H1 (cell line): ENCODE measurements at regions not wholly inside any gene's neighbourhood (a gene's known extent, or its start where the extent isn't known, plus 50 kb on each side); places are given as distances from the start of the nearest gene placed in this dataset.
A peak's percentile ranks its signal among the peaks of the same experiment; 100 is the strongest.

Experiments used
- CTCF ChIA-PET: fragments of 300-600 bp; sonication (Branson Sonifier 250); formaldehyde crosslinking; loops from one replicate; lab custom pipeline; 2021; ENCODE audit not compliant: partially characterized antibody; lab: Charles Lee
- POLR2A ChIA-PET: fragments of 300-600 bp; sonication (Branson Sonifier 250); formaldehyde crosslinking; loops from one replicate; lab custom pipeline; 2021; ENCODE audit warnings: inconsistent platforms; ENCODE audit not compliant: partially characterized antibody; lab: Charles Lee
- DNase-seq, 2 experiments: peaks; one replicate each; pipeline versions ENCODE4 v3.0.0 to v3.0.0-alpha.2; 2010 to 2022; ENCODE audit warnings: low spot score in 2 of 2, low read depth in 1 of 2, mixed read lengths in 1 of 2
- FAIRE-seq: peaks from 2 replicates; lab custom pipeline; 2011; peaks lifted over from hg19 to GRCh38; lab: Jason Lieb, UNC
- H2AFZ ChIP-seq: 2 replicates; pipeline ENCODE4 v1.8.1; 2012; ENCODE audit warnings: low read length, inconsistent platforms
- H2AK5ac ChIP-seq: 2 replicates; pipeline ENCODE4 v1.6.1; 2013; ENCODE audit warnings: low read depth, low read length
- H2BK120ac ChIP-seq: replicated peaks from 2 replicates; pipeline ENCODE3; 2013; ENCODE audit warnings: low read depth, low read length, inconsistent platforms
- H2BK12ac ChIP-seq: 2 replicates; pipeline ENCODE4 v1.6.1; 2013; ENCODE audit warnings: low read depth, low read length
- H2BK15ac ChIP-seq: 2 replicates; pipeline ENCODE4 v1.6.1; 2013; ENCODE audit warnings: low read length
- H2BK20ac ChIP-seq: 2 replicates; pipeline ENCODE4 v1.6.1; 2013; ENCODE audit warnings: low read length
- H2BK5ac ChIP-seq: 2 replicates; pipeline ENCODE4 v1.6.1; 2013; ENCODE audit warnings: low read depth, low read length
- H3K14ac ChIP-seq: 2 replicates; pipeline ENCODE4 v1.6.1; 2013; ENCODE audit warnings: inconsistent platforms; ENCODE audit not compliant: insufficient read length
- H3K18ac ChIP-seq: 2 replicates; pipeline ENCODE4 v1.6.1; 2013; ENCODE audit warnings: low read length; ENCODE audit errors: extremely low read depth
- H3K23ac ChIP-seq: 2 replicates; pipeline ENCODE4 v1.6.1; 2013; ENCODE audit warnings: inconsistent platforms; ENCODE audit not compliant: insufficient read length
- H3K23me2 ChIP-seq: 2 replicates; pipeline ENCODE4 v1.6.1; 2013; ENCODE audit warnings: low read depth, low read length
- H3K27ac ChIP-seq: 2 replicates; pipeline ENCODE4 v1.6.1; 2011; ENCODE audit warnings: low read depth, low read length, inconsistent platforms
- H3K27me3 ChIP-seq, 4 experiments: replicated peaks in 1 of 4; 1 replicate in 1 of 4; 2 replicates in 3 of 4; pipeline versions ENCODE4 v1.6.1 to v1.8.1; 2011 to 2013; ENCODE audit warnings: low read length in 3 of 4, mild to moderate bottlenecking in 3 of 4, inconsistent platforms in 2 of 4, mixed read lengths in 2 of 4, moderate library complexity in 1 of 4; ENCODE audit not compliant: control insufficient read depth in 3 of 4, insufficient read depth in 3 of 4; ENCODE audit errors: extremely low read depth in 1 of 4
- H3K36me3 ChIP-seq, 4 experiments: 2 replicates each; pipeline versions ENCODE4 v1.6.1 to v1.8.1; 2011 to 2013; ENCODE audit warnings: mild to moderate bottlenecking in 4 of 4, low read length in 3 of 4, moderate library complexity in 2 of 4, control low read depth in 1 of 4, inconsistent platforms in 1 of 4; ENCODE audit not compliant: insufficient read depth in 4 of 4, control insufficient read depth in 2 of 4
- H3K4ac ChIP-seq: replicated peaks from 2 replicates; pipeline ENCODE3; 2013; ENCODE audit warnings: low read length, low read depth, mixed read lengths, inconsistent platforms; ENCODE audit not compliant: insufficient read length
- H3K4me1 ChIP-seq, 4 experiments: replicated peaks in 1 of 4; 1 replicate in 1 of 4; 2 replicates in 3 of 4; pipeline versions ENCODE4 v1.6.1 to v1.8.1; 2011 to 2013; ENCODE audit warnings: low read length in 3 of 4, inconsistent platforms in 2 of 4, mixed read lengths in 1 of 4; ENCODE audit not compliant: insufficient read depth in 4 of 4, control insufficient read depth in 3 of 4
- H3K4me2 ChIP-seq, 2 experiments: 2 replicates each; pipeline versions ENCODE4 v1.6.1 to v1.8.1; 2011 to 2013; ENCODE audit warnings: low read depth in 2 of 2, low read length in 2 of 2, control low read depth in 1 of 2, inconsistent platforms in 1 of 2, mild to moderate bottlenecking in 1 of 2; ENCODE audit not compliant: insufficient read depth in 1 of 2
- H3K4me3 ChIP-seq, 4 experiments: fragments of 200-600, 300-600 bp in 1 of 4; sonication (generic), shearing (Covaris generic), sonication (Bioruptor Twin) in 1 of 4; 2 replicates each; pipeline versions ENCODE4 v1.5.1 to v1.8.1; 2011 to 2016; ENCODE audit warnings: low read length in 4 of 4, low read depth in 3 of 4, control low read depth in 2 of 4, inconsistent platforms in 2 of 4, mild to moderate bottlenecking in 2 of 4, mixed read lengths in 1 of 4, moderate library complexity in 1 of 4; ENCODE audit not compliant: insufficient read depth in 2 of 4; ENCODE audit errors: extremely low read depth in 1 of 4
- H3K56ac ChIP-seq: replicated peaks from 2 replicates; pipeline ENCODE3; 2013; ENCODE audit warnings: low read depth, mild to moderate bottlenecking, mixed read lengths, low read length, inconsistent platforms; ENCODE audit not compliant: insufficient read length
- H3K79me1 ChIP-seq: 2 replicates; pipeline ENCODE4 v1.6.1; 2013; ENCODE audit warnings: low read depth, low read length, control low read depth
- H3K79me2 ChIP-seq, 2 experiments: 2 replicates each; pipeline versions ENCODE4 v1.6.1 to v1.8.1; 2012 to 2013; ENCODE audit warnings: low read length in 2 of 2, mild to moderate bottlenecking in 2 of 2, inconsistent platforms in 1 of 2; ENCODE audit not compliant: insufficient read depth in 2 of 2, control insufficient read depth in 1 of 2
- H3K9ac ChIP-seq, 4 experiments: replicated peaks in 1 of 4; 1 replicate in 1 of 4; 2 replicates in 3 of 4; pipeline versions ENCODE4 v1.6.1 to v1.8.1; 2011 to 2013; ENCODE audit warnings: low read depth in 3 of 4, low read length in 3 of 4, control low read depth in 2 of 4, mild to moderate bottlenecking in 2 of 4, moderate library complexity in 2 of 4, inconsistent platforms in 1 of 4; ENCODE audit errors: extremely low read depth in 1 of 4
- H3K9me3 ChIP-seq, 2 experiments: 2 replicates each; pipeline versions ENCODE4 v1.6.1 to v1.8.1; 2012 to 2013; ENCODE audit warnings: mild to moderate bottlenecking in 2 of 2, moderate library complexity in 2 of 2, control low read depth in 1 of 2, inconsistent platforms in 1 of 2, low read depth in 1 of 2, low read length in 1 of 2, mixed read lengths in 1 of 2; ENCODE audit not compliant: insufficient read depth in 2 of 2
- H4K20me1 ChIP-seq, 2 experiments: replicated peaks in 1 of 2; 2 replicates each; pipeline versions ENCODE3 to v1.8.1; 2011 to 2013; ENCODE audit warnings: inconsistent platforms in 2 of 2, low read length in 2 of 2, mild to moderate bottlenecking in 1 of 2; ENCODE audit not compliant: insufficient read depth in 2 of 2, control insufficient read depth in 1 of 2
- H4K5ac ChIP-seq: 2 replicates; pipeline ENCODE4 v1.6.1; 2013; ENCODE audit warnings: low read length, low read depth, mixed read lengths, inconsistent platforms; ENCODE audit not compliant: insufficient read length
- H4K8ac ChIP-seq: 2 replicates; pipeline ENCODE4 v1.8.0; 2013; ENCODE audit warnings: mild to moderate bottlenecking, moderate library complexity, low read length, inconsistent platforms; ENCODE audit not compliant: insufficient read depth; ENCODE audit errors: extremely low read depth
- H4K91ac ChIP-seq: replicated peaks from 2 replicates; pipeline ENCODE3; 2013; ENCODE audit warnings: low read length, mixed read lengths, inconsistent platforms; ENCODE audit not compliant: insufficient read length
- BCL11A ChIP-seq, 2 experiments: IDR thresholded peaks; one replicate each; pipeline ENCODE4 v1.6.1; 2011; ENCODE audit warnings: low read depth in 2 of 2, low read length in 2 of 2, mild to moderate bottlenecking in 2 of 2
- KDM4A ChIP-seq: IDR thresholded peaks from one replicate; pipeline ENCODE4 v1.7.1; 2012; ENCODE audit warnings: low read depth, mild to moderate bottlenecking, moderate library complexity, low read length, inconsistent platforms; ENCODE audit not compliant: severe bottlenecking
- NRF1 ChIP-seq: IDR thresholded peaks from 2 replicates; pipeline ENCODE4 v1.6.1; 2011; ENCODE audit warnings: mild to moderate bottlenecking, low read depth, low read length, improper control_type of control experiment
- SIN3A ChIP-seq, 2 experiments: IDR thresholded peaks in 1 of 2; conservative IDR thresholded peaks in 1 of 2; 2 replicates each; pipeline ENCODE4 v1.6.1; 2011 to 2012; ENCODE audit warnings: low read length in 2 of 2, improper control_type of control experiment in 1 of 2, low read depth in 1 of 2, mild to moderate bottlenecking in 1 of 2
- SIX5 ChIP-seq: IDR thresholded peaks from 2 replicates; pipeline ENCODE4 v1.6.1; 2011; ENCODE audit warnings: mild to moderate bottlenecking, low read depth, low read length
- TEAD4 ChIP-seq: IDR thresholded peaks from 2 replicates; pipeline ENCODE4 v1.6.1; 2012; ENCODE audit warnings: low read depth, low read length, inconsistent platforms, mixed read lengths
- YY1 ChIP-seq: IDR thresholded peaks from 2 replicates; pipeline ENCODE4 v1.6.1; 2011; ENCODE audit warnings: low read depth, mild to moderate bottlenecking, low read length

DNA sequence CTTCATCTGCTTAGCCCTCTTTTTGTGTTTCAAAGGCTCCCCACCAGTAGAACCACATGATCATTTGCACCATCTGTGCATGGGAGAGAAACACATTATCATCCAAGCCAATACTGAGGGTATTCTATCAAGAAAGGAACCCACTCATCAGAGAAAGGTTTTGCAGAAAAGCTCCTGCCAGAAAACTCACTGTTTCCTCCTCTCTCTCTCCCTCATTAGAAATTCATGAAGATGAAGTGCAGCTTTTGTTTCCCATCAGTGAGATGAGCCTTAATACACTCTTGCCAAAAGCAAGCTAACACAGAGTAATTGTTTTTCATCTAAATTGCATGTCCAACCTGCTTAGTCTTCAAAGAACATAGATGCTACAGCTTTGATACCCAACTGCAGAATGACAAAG is 142.4 kb upstream of the GRAMD2B start:
- DNase-seq (no peak), FAIRE-seq (no peak)
- no peaks in the 10 kb centered on the region for H3K23me2 ChIP-seq
- H4K91ac ChIP-seq: no peak overlapping the region
- H3K4me2 ChIP-seq: no peak overlapping the region
- H2AFZ ChIP-seq: peak overlapping the region; percentile 56; the same call in 1 of the 2 replicates
- TF ChIP-seq YY1 (no peak), NRF1 (no peak), SIN3A (conservative IDR thresholded peaks at IDR 0.05 in 1 of 2, IDR thresholded peaks at IDR 0.05 in 1 of 2; ENCODE audit: low read depth in 1 of 2, low read length in 2 of 2) (no peak), TEAD4 (no peak), KDM4A (no peak), SIX5 (no peak), BCL11A (IDR thresholded peaks at IDR 0.05; ENCODE audit: low read depth in 2 of 2, low read length in 2 of 2) (no peak)
- H3K9ac ChIP-seq: no peak overlapping the region
- H3K23ac ChIP-seq: no peak overlapping the region
- no peak overlapping the region for H3K14ac ChIP-seq
- no peak overlapping the region for H2BK5ac ChIP-seq
- H4K20me1 ChIP-seq: no peaks in the 10 kb centered on the region
- no peaks in the 10 kb centered on the region for H3K9me3 ChIP-seq
- POLR2A ChIA-PET: no interaction called here
- no peak overlapping the region for H3K4ac ChIP-seq
- H2BK20ac ChIP-seq: no peak overlapping the region
- 0 out of 7 replicates have a peak, but pooled peaks cover 0 to 2% (median 0%) of the 10 kb centered on the region in 4 experiments for H3K4me1 ChIP-seq
- H2BK120ac ChIP-seq: no peak overlapping the region
- H2AK5ac ChIP-seq: no peak overlapping the region
- H3K79me2 ChIP-seq: no peaks in the 10 kb centered on the region
- no peak overlapping the region for H4K8ac ChIP-seq
- no peak overlapping the region for H2BK12ac ChIP-seq
- H2BK15ac ChIP-seq: no peak overlapping the region
- no peak overlapping the region for H3K18ac ChIP-seq
- no peak overlapping the region for H4K5ac ChIP-seq
- CTCF ChIA-PET: no interaction called here
- no peaks in the 10 kb centered on the region for H3K27me3 ChIP-seq
- H3K79me1 ChIP-seq: no peaks in the 10 kb centered on the region
- H3K56ac ChIP-seq: no peak overlapping the region
- H3K27ac ChIP-seq: no peak overlapping the region
- H3K36me3 ChIP-seq: no peaks in the 10 kb centered on the region
- H3K4me3 ChIP-seq: no peak overlapping the region
